Activated gamma-delta T cell treated with anti-CD3 and anti-CD28 coated beads, Interleukin-2, amount 50 U/mL, for 16 hours (primary cell): ENCODE measurements at regions not wholly inside any gene's neighbourhood (a gene's known extent, or its start where the extent isn't known, plus 50 kb on each side); places are given as distances from the start of the nearest gene placed in this dataset.
"Not testable (repeated sequence)": the region's sequence is repeated elsewhere in the genome, so short reads cannot be mapped to it uniquely, and the experiment has no call there.

ENCODE experiments used
- DNase-seq: peaks from one replicate; pipeline ENCODE4 v3.0.0-alpha.2; 2020; ENCODE audit warnings: low read depth

- DNase-seq, result no peak
These were observed 137.2 kb downstream of the NOC3L start for GRCh38 chr10:94225589-94225988.

- DNase-seq, result no peak
These were observed 132.5 kb downstream of the NOC3L start for GRCh38 chr10:94230134-94230785.

- no peak for DNase-seq
These were observed 129.9 kb downstream of the NOC3L start for GRCh38 chr10:94232711-94233383.

- no peak for DNase-seq
These were observed 127.3 kb downstream of the NOC3L start for GRCh38 chr10:94235461-94235860.

GRCh38 chr10:94238006-94238617, 124.6 kb downstream of the NOC3L start:
- DNase-seq, result no peak

- no peak for DNase-seq
These were observed 123.0 kb downstream of the NOC3L start for GRCh38 chr10:94239696-94240095.

GRCh38 chr10:94240491-94240890, 122.2 kb downstream of the NOC3L start:
- no peak for DNase-seq

- no peak for DNase-seq
These were observed 121.8 kb downstream of the NOC3L start for GRCh38 chr10:94240901-94241300.

- no peak for DNase-seq
These were observed 111.6 kb downstream of the NOC3L start for GRCh38 chr10:94251098-94251497.

- no peak for DNase-seq
These were observed 111.2 kb downstream of the NOC3L start for GRCh38 chr10:94251568-94251967.

- not testable (repeated sequence) for DNase-seq
These were observed 105.3 kb downstream of the NOC3L start for GRCh38 chr10:94257407-94257806.

- DNase-seq, result no peak
These were observed 102.3 kb downstream of the NOC3L start for GRCh38 chr10:94260455-94260854.

- DNase-seq, result no peak
These were observed 98.7 kb downstream of the NOC3L start for GRCh38 chr10:94264085-94264484.

GRCh38 chr10:94266091-94266490, 96.6 kb downstream of the NOC3L start:
- no peak for DNase-seq

- DNase-seq, result no peak
These were observed 94.1 kb downstream of the NOC3L start for GRCh38 chr10:94268652-94269051.

GRCh38 chr10:94274142-94274787, 88.5 kb downstream of the NOC3L start:
- no peak for DNase-seq

- DNase-seq, result no peak
These were observed 86.6 kb downstream of the NOC3L start for GRCh38 chr10:94276140-94276539.

- DNase-seq, result no peak
These were observed 85.3 kb downstream of the NOC3L start for GRCh38 chr10:94277450-94277849.

GRCh38 chr10:94279835-94280709, 82.7 kb downstream of the NOC3L start:
- DNase-seq, result peak; percentile 32

GRCh38 chr10:94281654-94282053, 81.1 kb downstream of the NOC3L start:
- DNase-seq, result no peak

GRCh38 chr10:94282369-94282768, 80.4 kb downstream of the NOC3L start:
- no peak for DNase-seq
